ENCODE measurements at regions not wholly inside any gene's neighbourhood (a gene's known extent, or its start where the extent isn't known, plus 50 kb on each side); places are given as distances from the start of the nearest gene placed in this dataset.

- TF ChIP-seq CTCF (IDR thresholded peaks at IDR 0.05) (no peak), POLR2AphosphoS5 (IDR thresholded peaks at IDR 0.05) (no peak), POLR2A (IDR thresholded peaks at IDR 0.05) (no peak), EP300 (IDR thresholded peaks at IDR 0.05) (no peak)
Observed at GRCh38 chr1:87851490-87851889, 522.8 kb downstream of the LMO4 start.
